Sigmoid colon (tissue), 4 donors: ENCODE measurements at regions not wholly inside any gene's neighbourhood (a gene's known extent, or its start where the extent isn't known, plus 50 kb on each side); places are given as distances from the start of the nearest gene placed in this dataset.

Source experiments
- EP300 ChIP-seq, 4 donors: sonication (generic); formaldehyde crosslinking; IDR thresholded peaks; one replicate each; pipeline ENCODE4 v1.6.1; 2017; ENCODE audit warnings: antibody characterized with exemption in 4 of 4
- POLR2A ChIP-seq, 2 donors: fragments of 450-650 bp; IDR thresholded peaks; one replicate each; pipeline ENCODE4 v1.6.1; 2016; ENCODE audit warnings: antibody characterized with exemption in 2 of 2, mild to moderate bottlenecking in 2 of 2, moderate library complexity in 2 of 2
- POLR2AphosphoS5 ChIP-seq, 4 donors: sonication (generic); formaldehyde crosslinking; IDR thresholded peaks; one replicate each; pipeline ENCODE4 v1.6.1; 2017; ENCODE audit warnings: antibody characterized with exemption in 4 of 4
- TF ChIP-seq, protein P1 (sequence below), 4 experiments: fragments of 450-650 bp in 3 of 4; fragments of 200-600 bp in 1 of 4; IDR thresholded peaks; one replicate each; pipeline ENCODE4 v1.5.1; 2016 to 2019; ENCODE audit warnings: antibody characterized with exemption in 4 of 4, mild to moderate bottlenecking in 3 of 4, moderate library complexity in 2 of 4

DNA sequence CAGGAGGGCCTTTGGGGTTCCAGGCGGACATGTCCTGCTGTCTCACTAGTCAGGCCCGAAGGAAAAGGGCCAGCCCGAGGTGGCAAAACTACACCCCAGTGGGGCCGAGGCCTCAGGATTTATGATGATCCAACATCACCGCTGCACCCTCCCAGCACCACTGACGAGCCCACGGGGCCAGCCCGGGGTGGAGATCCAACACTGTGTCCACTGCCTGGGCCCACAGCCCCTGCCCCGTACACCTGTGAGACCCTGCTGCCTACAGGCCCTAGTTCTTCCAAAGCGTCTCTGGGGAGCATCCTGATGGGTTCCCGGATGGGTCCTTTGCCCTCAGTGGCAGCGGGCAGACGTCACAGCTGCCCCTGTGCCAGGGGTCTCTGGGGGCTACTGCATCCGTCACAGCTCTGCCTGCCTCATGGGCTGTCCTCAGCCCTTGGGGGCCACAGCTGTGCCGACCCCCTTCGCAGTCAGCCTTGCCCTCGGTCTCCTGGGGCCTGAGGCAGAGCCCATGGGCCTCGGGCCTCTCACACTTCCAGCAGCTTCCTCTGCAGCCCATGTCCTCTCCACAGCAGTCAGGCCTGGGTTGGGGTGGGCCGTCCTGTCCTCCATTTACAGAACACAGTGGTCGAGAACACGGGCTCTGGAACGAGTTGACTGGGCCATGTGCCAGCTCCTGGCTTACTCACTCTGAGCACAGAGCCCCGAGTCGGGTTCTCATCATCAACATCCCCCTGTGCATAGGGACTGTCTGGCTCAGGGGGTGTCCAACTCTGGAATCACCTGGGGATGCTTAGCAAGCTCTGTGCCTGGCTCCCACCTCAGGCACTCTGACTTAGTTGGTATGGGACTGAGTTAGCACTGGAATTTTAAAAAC lies 64.9 kb downstream of the FOXL3 start:
- TF ChIP-seq, protein P1, sequence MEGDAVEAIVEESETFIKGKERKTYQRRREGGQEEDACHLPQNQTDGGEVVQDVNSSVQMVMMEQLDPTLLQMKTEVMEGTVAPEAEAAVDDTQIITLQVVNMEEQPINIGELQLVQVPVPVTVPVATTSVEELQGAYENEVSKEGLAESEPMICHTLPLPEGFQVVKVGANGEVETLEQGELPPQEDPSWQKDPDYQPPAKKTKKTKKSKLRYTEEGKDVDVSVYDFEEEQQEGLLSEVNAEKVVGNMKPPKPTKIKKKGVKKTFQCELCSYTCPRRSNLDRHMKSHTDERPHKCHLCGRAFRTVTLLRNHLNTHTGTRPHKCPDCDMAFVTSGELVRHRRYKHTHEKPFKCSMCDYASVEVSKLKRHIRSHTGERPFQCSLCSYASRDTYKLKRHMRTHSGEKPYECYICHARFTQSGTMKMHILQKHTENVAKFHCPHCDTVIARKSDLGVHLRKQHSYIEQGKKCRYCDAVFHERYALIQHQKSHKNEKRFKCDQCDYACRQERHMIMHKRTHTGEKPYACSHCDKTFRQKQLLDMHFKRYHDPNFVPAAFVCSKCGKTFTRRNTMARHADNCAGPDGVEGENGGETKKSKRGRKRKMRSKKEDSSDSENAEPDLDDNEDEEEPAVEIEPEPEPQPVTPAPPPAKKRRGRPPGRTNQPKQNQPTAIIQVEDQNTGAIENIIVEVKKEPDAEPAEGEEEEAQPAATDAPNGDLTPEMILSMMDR (IDR thresholded peaks at IDR 0.05), result no peak
- TF ChIP-seq POLR2A (IDR thresholded peaks at IDR 0.05), result no peak
- no peak for TF ChIP-seq POLR2AphosphoS5 (IDR thresholded peaks at IDR 0.05)
- TF ChIP-seq EP300 (IDR thresholded peaks at IDR 0.05), result no peak
